Vagina (tissue), 2 donors: ENCODE measurements at regions not wholly inside any gene's neighbourhood (a gene's known extent, or its start where the extent isn't known, plus 50 kb on each side); places are given as distances from the start of the nearest gene placed in this dataset.

ENCODE experiments used
- POLR2A ChIP-seq, 2 donors: fragments of 450-650 bp; IDR thresholded peaks; one replicate each; pipeline ENCODE4 v1.6.1; 2017; ENCODE audit warnings: antibody characterized with exemption in 2 of 2, mild to moderate bottlenecking in 2 of 2, moderate library complexity in 2 of 2
- POLR2AphosphoS5 ChIP-seq, 2 donors: sonication (generic); formaldehyde crosslinking; IDR thresholded peaks; one replicate each; pipeline ENCODE4 v1.9.0; 2017; ENCODE audit warnings: antibody characterized with exemption in 2 of 2, mild to moderate bottlenecking in 2 of 2, low read depth in 1 of 2; ENCODE audit not compliant: insufficient read depth in 1 of 2
- TF ChIP-seq, protein P1 (sequence below), 3 experiments: fragments of 450-650 bp in 2 of 3; fragments of 200-600 bp in 1 of 3; sonication (generic) in 1 of 3; IDR thresholded peaks; one replicate each; pipeline ENCODE4 v1.5.1; 2017 to 2019; ENCODE audit warnings: antibody characterized with exemption in 3 of 3, mild to moderate bottlenecking in 2 of 3, moderate library complexity in 2 of 3

GRCh38 chr7:25964483-25964991, 187.5 kb upstream of the NFE2L3 start:
- TF ChIP-seq, protein P1, sequence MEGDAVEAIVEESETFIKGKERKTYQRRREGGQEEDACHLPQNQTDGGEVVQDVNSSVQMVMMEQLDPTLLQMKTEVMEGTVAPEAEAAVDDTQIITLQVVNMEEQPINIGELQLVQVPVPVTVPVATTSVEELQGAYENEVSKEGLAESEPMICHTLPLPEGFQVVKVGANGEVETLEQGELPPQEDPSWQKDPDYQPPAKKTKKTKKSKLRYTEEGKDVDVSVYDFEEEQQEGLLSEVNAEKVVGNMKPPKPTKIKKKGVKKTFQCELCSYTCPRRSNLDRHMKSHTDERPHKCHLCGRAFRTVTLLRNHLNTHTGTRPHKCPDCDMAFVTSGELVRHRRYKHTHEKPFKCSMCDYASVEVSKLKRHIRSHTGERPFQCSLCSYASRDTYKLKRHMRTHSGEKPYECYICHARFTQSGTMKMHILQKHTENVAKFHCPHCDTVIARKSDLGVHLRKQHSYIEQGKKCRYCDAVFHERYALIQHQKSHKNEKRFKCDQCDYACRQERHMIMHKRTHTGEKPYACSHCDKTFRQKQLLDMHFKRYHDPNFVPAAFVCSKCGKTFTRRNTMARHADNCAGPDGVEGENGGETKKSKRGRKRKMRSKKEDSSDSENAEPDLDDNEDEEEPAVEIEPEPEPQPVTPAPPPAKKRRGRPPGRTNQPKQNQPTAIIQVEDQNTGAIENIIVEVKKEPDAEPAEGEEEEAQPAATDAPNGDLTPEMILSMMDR (IDR thresholded peaks at IDR 0.05) = no peak
- TF ChIP-seq POLR2A (IDR thresholded peaks at IDR 0.05) = no peak
- no peak for TF ChIP-seq POLR2AphosphoS5 (IDR thresholded peaks at IDR 0.05; ENCODE audit: insufficient read depth in 1 of 2, low read depth in 1 of 2)
